ENCODE measurements at regions not wholly inside any gene's neighbourhood (a gene's known extent, or its start where the extent isn't known, plus 50 kb on each side); places are given as distances from the start of the nearest gene placed in this dataset.

DNA sequence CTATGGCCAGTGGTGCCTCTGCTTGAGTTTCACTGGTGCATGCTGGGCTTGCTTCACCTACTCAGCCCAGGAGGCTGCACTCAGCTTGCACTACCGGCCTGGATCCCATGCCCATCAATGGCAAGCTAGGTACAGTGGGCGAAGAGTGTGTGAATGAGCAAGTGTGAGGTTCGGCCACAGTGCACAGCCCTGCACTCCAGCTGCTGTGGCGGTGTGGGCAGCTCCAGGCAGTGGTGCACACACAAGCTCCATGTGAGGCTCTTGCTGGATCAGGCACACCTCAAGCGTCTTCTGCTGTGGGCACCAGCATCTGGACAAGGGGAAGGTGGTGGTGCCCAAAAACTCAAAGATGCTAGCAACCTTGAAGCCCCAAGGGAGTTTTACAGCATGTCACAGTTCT lies 820.9 kb upstream of the LCORL start:
- TF ChIP-seq, protein P1, sequence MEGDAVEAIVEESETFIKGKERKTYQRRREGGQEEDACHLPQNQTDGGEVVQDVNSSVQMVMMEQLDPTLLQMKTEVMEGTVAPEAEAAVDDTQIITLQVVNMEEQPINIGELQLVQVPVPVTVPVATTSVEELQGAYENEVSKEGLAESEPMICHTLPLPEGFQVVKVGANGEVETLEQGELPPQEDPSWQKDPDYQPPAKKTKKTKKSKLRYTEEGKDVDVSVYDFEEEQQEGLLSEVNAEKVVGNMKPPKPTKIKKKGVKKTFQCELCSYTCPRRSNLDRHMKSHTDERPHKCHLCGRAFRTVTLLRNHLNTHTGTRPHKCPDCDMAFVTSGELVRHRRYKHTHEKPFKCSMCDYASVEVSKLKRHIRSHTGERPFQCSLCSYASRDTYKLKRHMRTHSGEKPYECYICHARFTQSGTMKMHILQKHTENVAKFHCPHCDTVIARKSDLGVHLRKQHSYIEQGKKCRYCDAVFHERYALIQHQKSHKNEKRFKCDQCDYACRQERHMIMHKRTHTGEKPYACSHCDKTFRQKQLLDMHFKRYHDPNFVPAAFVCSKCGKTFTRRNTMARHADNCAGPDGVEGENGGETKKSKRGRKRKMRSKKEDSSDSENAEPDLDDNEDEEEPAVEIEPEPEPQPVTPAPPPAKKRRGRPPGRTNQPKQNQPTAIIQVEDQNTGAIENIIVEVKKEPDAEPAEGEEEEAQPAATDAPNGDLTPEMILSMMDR (IDR thresholded peaks at IDR 0.05; ENCODE audit: insufficient read depth, missing control alignments): no peak
- DNase-seq (ENCODE audit: insufficient read length, low spot score) (no peak), FAIRE-seq (no peak)

DNA sequence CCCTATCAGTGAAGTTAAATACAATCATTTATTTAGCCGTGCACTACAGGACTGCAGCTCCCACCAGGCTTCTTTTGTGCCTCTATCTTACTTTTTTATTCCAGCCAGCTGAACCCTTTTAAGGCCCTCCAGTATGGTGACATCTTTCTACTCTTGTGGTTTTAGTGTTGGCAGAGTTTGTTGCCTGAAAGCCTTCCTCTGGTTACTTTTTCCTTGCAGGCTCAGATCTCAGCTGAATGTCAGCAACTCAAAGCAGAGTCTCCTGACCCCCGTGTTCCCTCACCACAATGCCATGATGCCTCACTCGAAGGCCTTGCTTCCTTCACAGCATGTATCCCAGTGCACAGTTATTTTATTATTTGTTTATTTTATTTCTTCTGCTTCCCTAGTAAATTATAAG lies 818.9 kb upstream of the LCORL start:
- no peak for FAIRE-seq

DNA sequence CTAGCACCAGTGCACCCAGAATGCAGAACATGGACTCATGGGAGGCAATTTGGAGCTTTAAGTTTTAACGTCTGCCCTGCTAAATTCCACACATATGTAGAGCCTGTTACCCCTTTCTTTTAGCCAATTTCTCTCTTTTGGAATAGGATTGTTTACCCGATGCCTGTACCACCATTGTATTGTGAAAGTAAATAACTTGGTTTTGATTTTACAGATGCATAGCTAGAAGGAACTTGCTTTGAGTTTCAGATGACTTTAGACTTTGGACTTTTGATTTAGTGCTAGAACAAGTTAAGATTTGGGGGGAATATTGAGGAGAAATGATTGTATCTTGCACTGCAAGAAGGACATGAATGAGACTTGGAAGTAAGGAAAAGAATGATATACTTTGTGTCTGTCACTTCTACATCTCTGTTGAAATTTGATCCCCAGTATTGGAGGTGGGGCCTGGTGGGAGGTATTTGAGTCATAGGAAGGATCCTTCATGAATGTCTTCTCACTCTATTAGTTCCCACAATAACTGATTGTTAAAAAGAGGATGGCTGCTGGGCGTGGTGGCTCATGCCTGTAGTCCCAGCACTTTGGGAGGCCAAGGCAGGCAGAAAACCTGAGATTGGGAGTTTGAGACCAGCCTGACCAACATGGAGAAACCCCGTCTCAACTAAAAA lies 794.8 kb upstream of the LCORL start:
- FAIRE-seq (no peak), DNase-seq (ENCODE audit: insufficient read length, low spot score) (no peak)
- TF ChIP-seq, protein P1 (IDR thresholded peaks at IDR 0.05; ENCODE audit: insufficient read depth, missing control alignments): no peak

More for the DNA sequence above, 818.9 kb upstream of the LCORL start:
- no peak for DNase-seq (ENCODE audit: insufficient read length, low spot score)
- TF ChIP-seq, protein P1 (IDR thresholded peaks at IDR 0.05; ENCODE audit: insufficient read depth, missing control alignments): no peak

DNA sequence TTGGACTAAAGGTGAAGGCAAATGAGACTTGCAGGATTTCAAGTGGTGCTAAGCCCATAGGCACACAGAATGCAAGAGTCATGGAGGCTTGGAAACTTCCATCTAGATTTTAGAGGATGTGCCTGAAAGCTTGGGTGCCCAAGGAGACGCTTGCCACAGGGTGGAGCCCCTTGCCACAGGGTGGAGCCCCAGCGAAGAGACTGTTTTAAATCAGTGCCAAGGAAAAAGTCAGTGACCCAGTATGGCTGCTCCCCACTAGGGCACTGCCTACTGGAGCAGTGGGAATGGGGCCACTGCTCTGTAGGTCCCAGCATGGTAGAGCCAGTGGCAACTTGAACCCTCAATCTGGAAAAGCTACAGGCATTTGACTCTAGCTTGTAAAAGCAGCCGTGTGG lies 794.2 kb upstream of the LCORL start:
- FAIRE-seq (no peak), DNase-seq (ENCODE audit: insufficient read length, low spot score) (no peak)
- TF ChIP-seq, protein P1 (IDR thresholded peaks at IDR 0.05; ENCODE audit: insufficient read depth, missing control alignments): peak; percentile 33

DNA sequence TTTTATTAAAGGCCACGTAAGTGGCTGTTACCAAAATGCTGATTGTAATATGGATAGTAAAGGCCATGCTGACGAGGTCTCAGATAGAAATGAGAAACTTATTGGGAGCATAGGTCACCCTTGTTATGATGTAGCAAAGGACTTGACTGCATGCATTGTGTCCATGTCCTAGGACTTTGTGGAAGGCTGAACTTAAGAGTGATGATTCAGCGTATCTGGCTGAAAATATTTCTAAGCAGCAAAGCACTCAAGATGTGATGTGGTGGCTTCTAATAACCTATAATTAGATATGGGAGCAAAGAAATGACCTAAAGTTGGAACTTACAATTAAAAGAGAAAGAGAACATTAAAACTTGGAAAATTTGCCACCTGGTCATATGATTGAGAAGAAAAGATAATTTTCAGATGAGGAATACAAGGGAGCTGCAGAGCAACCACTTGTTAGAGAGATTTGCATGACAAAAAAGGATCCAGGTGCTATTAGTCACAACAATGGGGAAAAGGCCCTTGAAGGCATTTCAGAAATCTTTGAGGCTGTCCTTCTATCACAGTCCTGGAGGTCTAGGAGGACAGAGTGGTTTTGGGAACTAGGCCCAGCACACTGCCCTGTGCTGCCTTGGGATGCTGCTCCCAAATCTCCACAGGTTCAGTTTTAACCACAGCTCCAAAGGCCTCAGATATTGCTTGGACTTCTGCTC lies 793.7 kb upstream of the LCORL start:
- FAIRE-seq (no peak), DNase-seq (ENCODE audit: insufficient read length, low spot score) (no peak)
- TF ChIP-seq, protein P1 (IDR thresholded peaks at IDR 0.05; ENCODE audit: insufficient read depth, missing control alignments): no peak

DNA sequence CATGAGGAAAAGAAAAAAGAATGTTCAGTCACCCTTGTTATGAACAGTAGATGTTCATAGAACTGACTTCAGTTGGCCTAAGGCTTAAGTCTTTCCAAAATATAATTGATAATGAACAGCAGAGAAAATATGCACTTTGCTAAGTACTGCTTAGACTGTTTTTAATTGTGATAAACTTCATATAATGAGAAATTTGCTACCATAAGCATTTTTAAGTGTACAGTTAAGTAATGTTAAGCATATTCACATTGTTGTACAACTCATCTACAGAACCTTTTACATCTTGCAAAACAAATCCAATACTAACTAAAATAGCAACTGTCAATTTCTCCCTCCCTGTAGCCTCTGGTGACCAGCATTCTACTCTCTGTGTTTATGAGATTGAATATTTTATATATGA lies 792.2 kb upstream of the LCORL start:
- TF ChIP-seq, protein P1 (IDR thresholded peaks at IDR 0.05; ENCODE audit: insufficient read depth, missing control alignments): no peak
- FAIRE-seq (no peak), DNase-seq (ENCODE audit: insufficient read length, low spot score) (no peak)

DNA sequence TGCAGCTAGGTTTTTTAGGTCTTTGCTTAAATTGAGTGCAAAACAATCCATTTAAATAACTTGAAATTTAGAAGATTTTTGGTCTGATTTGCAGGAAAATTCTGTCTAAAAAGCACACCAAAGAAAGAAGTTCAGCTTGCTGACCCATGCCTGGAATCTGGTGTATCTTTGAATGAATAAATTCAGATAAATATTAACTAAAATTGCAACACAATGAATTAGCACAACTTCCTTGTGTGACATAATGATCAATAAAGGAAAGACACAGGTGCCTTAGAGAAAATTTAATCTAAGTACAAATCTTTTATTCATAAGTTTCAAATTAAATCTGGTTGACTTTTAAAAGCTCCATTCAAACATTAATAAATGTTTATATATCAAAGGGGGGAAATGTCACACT lies 791.5 kb upstream of the LCORL start:
- DNase-seq (ENCODE audit: insufficient read length, low spot score): no peak
- TF ChIP-seq, protein P1 (IDR thresholded peaks at IDR 0.05; ENCODE audit: insufficient read depth, missing control alignments): no peak
- no peak for FAIRE-seq
